Ovary (tissue), 3 donors: ENCODE measurements at regions not wholly inside any gene's neighbourhood (a gene's known extent, or its start where the extent isn't known, plus 50 kb on each side); places are given as distances from the start of the nearest gene placed in this dataset.

Experiments used
- CTCF ChIP-seq, 3 donors: fragments of 450-650 bp in 2 of 3; fragments of 200-600 bp in 1 of 3; IDR thresholded peaks; one replicate each; pipeline versions ENCODE4 v1.5.1 to v1.8.0; 2016 to 2022; ENCODE audit warnings: antibody characterized with exemption in 3 of 3, mild to moderate bottlenecking in 1 of 3
- POLR2A ChIP-seq: fragments of 450-650 bp; IDR thresholded peaks from one replicate; pipeline ENCODE4 v1.6.1; 2017; ENCODE audit warnings: antibody characterized with exemption, mild to moderate bottlenecking, moderate library complexity
- donor health status: DM: no; HTN: no; CAD: no.

GRCh38 chr5:109558364-109558763 is 131.4 kb upstream of the MAN2A1 start:
- TF ChIP-seq CTCF (IDR thresholded peaks at IDR 0.05) (no peak), POLR2A (no peak)
